HEK293T (cell line): ENCODE measurements at regions not wholly inside any gene's neighbourhood (a gene's known extent, or its start where the extent isn't known, plus 50 kb on each side); places are given as distances from the start of the nearest gene placed in this dataset.
"Not testable (repeated sequence)": the region's sequence is repeated elsewhere in the genome, so short reads cannot be mapped to it uniquely, and the experiment has no call there.

Experiments used
- CTCF ChIA-PET: fragments of 350-600 bp; formaldehyde crosslinking; extraction: SDS; loops from one replicate; lab custom pipeline; 2021; ENCODE audit warnings: antibody characterized with exemption, inconsistent platforms; lab: Yijun Ruan, JAX
- POLR2A ChIA-PET: fragments of 350-600 bp; formaldehyde crosslinking; extraction: SDS; loops from one replicate; lab custom pipeline; 2020; ENCODE audit warnings: antibody characterized with exemption, inconsistent platforms; lab: Yijun Ruan, JAX
- DNase-seq: peaks from one replicate; pipeline ENCODE4 v3.0.0; 2012; ENCODE audit warnings: mixed read lengths; ENCODE audit errors: extremely low spot score
- ARNT ChIP-seq: fragments of 450-650 bp; IDR thresholded peaks from 2 replicates; pipeline ENCODE4 v1.6.1; 2017; ENCODE audit warnings: mild to moderate bottlenecking
- BHLHE40 ChIP-seq: fragments of 450-650 bp; IDR thresholded peaks from 2 replicates; pipeline ENCODE4 v1.6.1; 2016; ENCODE audit warnings: mild to moderate bottlenecking, moderate library complexity, borderline replicate concordance
- CTBP1 ChIP-seq: fragments of 450-650 bp; IDR thresholded peaks from 2 replicates; pipeline ENCODE4 v1.6.1; 2016; ENCODE audit warnings: borderline replicate concordance
- ELF4 ChIP-seq: fragments of 450-650 bp; IDR thresholded peaks from 2 replicates; pipeline ENCODE4 v1.6.1; 2017; ENCODE audit warnings: antibody characterized with exemption
- FOXA1 ChIP-seq: fragments of 450-650 bp; IDR thresholded peaks from 2 replicates; pipeline ENCODE4 v1.6.1; 2016; ENCODE audit warnings: mild to moderate bottlenecking
- FOXK2 ChIP-seq: fragments of 450-650 bp; IDR thresholded peaks from 2 replicates; pipeline ENCODE4 v1.6.1; 2016; ENCODE audit warnings: mild to moderate bottlenecking
- FOXM1 ChIP-seq: fragments of 450-650 bp; IDR thresholded peaks from 2 replicates; pipeline ENCODE4 v1.6.1; 2017; ENCODE audit warnings: mild to moderate bottlenecking, borderline replicate concordance
- HDGF ChIP-seq: fragments of 450-650 bp; IDR thresholded peaks from 2 replicates; pipeline ENCODE4 v1.6.1; 2017; ENCODE audit warnings: antibody characterized with exemption, borderline replicate concordance
- L3MBTL2 ChIP-seq: fragments of 450-650 bp; conservative IDR thresholded peaks from 2 replicates; pipeline ENCODE4 v1.6.1; 2016; ENCODE audit warnings: mild to moderate bottlenecking
- LEF1 ChIP-seq: fragments of 450-650 bp; IDR thresholded peaks from 2 replicates; pipeline ENCODE4 v1.6.1; 2017; ENCODE audit warnings: mild to moderate bottlenecking, borderline replicate concordance
- NFRKB ChIP-seq: fragments of 450-650 bp; IDR thresholded peaks from 2 replicates; pipeline ENCODE4 v1.6.1; 2016; ENCODE audit warnings: mild to moderate bottlenecking, moderate library complexity
- PKNOX1 ChIP-seq: fragments of 450-650 bp; IDR thresholded peaks from 2 replicates; pipeline ENCODE4 v1.6.1; 2016
- SP1 ChIP-seq: fragments of 450-650 bp; IDR thresholded peaks from 2 replicates; pipeline ENCODE4 v1.6.1; 2017
- SUZ12 ChIP-seq: fragments of 450-650 bp; IDR thresholded peaks from 2 replicates; pipeline ENCODE4 v1.6.1; 2016; ENCODE audit warnings: mild to moderate bottlenecking
- TARDBP ChIP-seq: fragments of 450-650 bp; IDR thresholded peaks from 2 replicates; pipeline ENCODE4 v1.6.1; 2016
- ZNF384 ChIP-seq: fragments of 450-650 bp; IDR thresholded peaks from 2 replicates; pipeline ENCODE4 v1.6.1; 2016

DNA sequence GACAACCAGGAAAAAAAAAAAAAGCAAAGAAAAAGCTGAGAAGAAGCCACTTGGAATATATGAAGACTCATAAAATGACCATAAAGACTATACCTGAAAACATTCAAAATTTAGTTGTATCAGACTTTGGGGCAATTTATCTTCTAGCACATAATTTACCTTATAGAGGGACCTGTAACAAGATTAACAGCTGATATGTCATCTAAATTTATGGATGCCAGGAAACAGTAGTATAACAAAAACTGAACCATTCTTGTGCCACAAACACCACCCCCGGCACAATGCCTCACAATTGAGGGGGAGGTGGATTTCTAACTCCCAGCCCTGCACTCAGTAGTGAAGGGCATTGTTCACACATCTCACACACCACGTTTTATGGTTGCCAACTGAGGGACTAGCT, 1352.0 kb downstream of the BRINP3 start:
- POLR2A ChIA-PET = no interaction called here
- CTCF ChIA-PET = no interaction called here
- TF ChIP-seq CTBP1 (no peak), ZNF384 (no peak), FOXA1 (no peak), ELF4 (no peak), PKNOX1 (no peak), L3MBTL2 (no peak), SUZ12 (no peak), TARDBP (no peak), FOXK2 (no peak)
- no peak for DNase-seq

- TF ChIP-seq L3MBTL2 (no peak), FOXM1 (no peak)
- CTCF ChIA-PET = no interaction called here
- POLR2A ChIA-PET = no interaction called here
- DNase-seq = no peak
Observed at GRCh38 chr1:189131576-189131975, 1346.1 kb downstream of the BRINP3 start.

GRCh38 chr1:189139748-189140147, 1337.9 kb downstream of the BRINP3 start:
- CTCF ChIA-PET, POLR2A ChIA-PET, DNase-seq: not testable (repeated sequence)

DNA sequence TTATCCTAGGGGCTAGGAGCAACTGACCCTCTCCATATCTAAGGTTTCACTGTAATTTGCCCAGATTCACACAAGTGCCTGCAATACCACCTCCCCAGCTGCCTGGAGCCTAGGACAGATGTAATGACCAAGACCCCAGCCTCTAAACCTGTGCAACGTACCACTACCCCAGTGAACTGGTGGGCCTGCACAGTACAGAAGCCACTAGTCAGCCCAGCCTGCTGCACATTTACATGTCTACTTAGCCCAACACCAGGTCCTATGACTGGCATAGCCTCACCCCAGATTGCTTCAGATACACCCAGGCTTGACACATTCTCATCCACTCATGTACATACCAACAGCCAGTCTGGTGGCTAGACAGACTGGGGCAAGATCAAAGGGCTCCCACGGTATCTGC, 1336.6 kb downstream of the BRINP3 start:
- POLR2A ChIA-PET = no interaction called here

GRCh38 chr1:189149547-189150375, 1327.9 kb downstream of the BRINP3 start:
- TF ChIP-seq ZNF384 = no peak
- no peak for TF ChIP-seq BHLHE40
- no peak for TF ChIP-seq NFRKB
- TF ChIP-seq FOXK2 = no peak
- TF ChIP-seq SUZ12 = no peak
- TF ChIP-seq TARDBP = no peak
- no peak for TF ChIP-seq PKNOX1
- TF ChIP-seq FOXA1 = no peak
- no peak for TF ChIP-seq HDGF
- TF ChIP-seq L3MBTL2 = no peak
- TF ChIP-seq SP1 = no peak
- ChIA-PET POLR2A (no interaction called here), CTCF (no interaction called here)
- no peak for DNase-seq

More for the DNA sequence above, 1336.6 kb downstream of the BRINP3 start:
- TF ChIP-seq ZNF384 (no peak), FOXA1 (no peak), NFRKB (no peak), LEF1 (no peak), SP1 (no peak), ARNT (no peak), L3MBTL2 (no peak), PKNOX1 (no peak), FOXM1 (no peak), FOXK2 (no peak), CTBP1 (no peak), SUZ12 (no peak), BHLHE40 (no peak), ELF4 (no peak), TARDBP (no peak), HDGF (no peak)
- no peak for DNase-seq
- CTCF ChIA-PET = no interaction called here

- no peak for DNase-seq
- ChIA-PET POLR2A (no interaction called here), CTCF (no interaction called here)
- TF ChIP-seq FOXK2 = no peak
- TF ChIP-seq SUZ12 = no peak
- TF ChIP-seq PKNOX1 = no peak
- TF ChIP-seq ZNF384 = no peak
- no peak for TF ChIP-seq TARDBP
- no peak for TF ChIP-seq SP1
- TF ChIP-seq BHLHE40 = no peak
- no peak for TF ChIP-seq CTBP1
- no peak for TF ChIP-seq NFRKB
- no peak for TF ChIP-seq L3MBTL2
- TF ChIP-seq ELF4 = no peak
- no peak for TF ChIP-seq HDGF
- no peak for TF ChIP-seq ARNT
- no peak for TF ChIP-seq LEF1
- no peak for TF ChIP-seq FOXA1
- no peak for TF ChIP-seq FOXM1
Observed at GRCh38 chr1:189150624-189151023, 1327.0 kb downstream of the BRINP3 start.
